ENCODE measurements at regions not wholly inside any gene's neighbourhood (a gene's known extent, or its start where the extent isn't known, plus 50 kb on each side); places are given as distances from the start of the nearest gene placed in this dataset.

DNA sequence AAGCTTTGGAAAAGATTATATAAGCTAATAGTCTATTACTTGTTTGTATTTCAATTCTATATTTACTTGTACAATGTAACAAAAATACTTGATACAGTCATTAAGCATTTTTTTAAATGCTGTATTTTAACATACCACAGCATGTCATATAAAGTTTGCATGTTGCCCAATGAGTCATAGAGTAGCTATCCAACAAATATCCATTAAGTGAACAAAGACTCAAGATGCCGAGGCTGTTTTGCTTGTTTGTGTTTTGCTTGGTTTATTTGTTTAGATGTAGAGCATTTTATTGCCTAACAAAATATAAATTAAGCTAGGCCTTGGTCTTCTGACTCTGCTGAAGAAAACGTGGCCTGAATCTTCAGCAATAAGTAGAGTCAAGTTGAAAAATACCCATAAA lies 1584.3 kb upstream of the NUDT12 start:
- TF ChIP-seq, protein P1, sequence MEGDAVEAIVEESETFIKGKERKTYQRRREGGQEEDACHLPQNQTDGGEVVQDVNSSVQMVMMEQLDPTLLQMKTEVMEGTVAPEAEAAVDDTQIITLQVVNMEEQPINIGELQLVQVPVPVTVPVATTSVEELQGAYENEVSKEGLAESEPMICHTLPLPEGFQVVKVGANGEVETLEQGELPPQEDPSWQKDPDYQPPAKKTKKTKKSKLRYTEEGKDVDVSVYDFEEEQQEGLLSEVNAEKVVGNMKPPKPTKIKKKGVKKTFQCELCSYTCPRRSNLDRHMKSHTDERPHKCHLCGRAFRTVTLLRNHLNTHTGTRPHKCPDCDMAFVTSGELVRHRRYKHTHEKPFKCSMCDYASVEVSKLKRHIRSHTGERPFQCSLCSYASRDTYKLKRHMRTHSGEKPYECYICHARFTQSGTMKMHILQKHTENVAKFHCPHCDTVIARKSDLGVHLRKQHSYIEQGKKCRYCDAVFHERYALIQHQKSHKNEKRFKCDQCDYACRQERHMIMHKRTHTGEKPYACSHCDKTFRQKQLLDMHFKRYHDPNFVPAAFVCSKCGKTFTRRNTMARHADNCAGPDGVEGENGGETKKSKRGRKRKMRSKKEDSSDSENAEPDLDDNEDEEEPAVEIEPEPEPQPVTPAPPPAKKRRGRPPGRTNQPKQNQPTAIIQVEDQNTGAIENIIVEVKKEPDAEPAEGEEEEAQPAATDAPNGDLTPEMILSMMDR (optimal IDR thresholded peaks at IDR 0.05 in 1 of 3, IDR thresholded peaks at IDR 0.05 in 1 of 3, conservative IDR thresholded peaks at IDR 0.05 in 1 of 3; ENCODE audit: extremely low read depth in 1 of 3, insufficient read depth in 2 of 3, low read length in 3 of 3): no peak
- no peak for TF ChIP-seq EZH2 (IDR thresholded peaks at IDR 0.05; ENCODE audit: low read length)
